Epithelial cell of proximal tubule (primary cell): ENCODE measurements at regions not wholly inside any gene's neighbourhood (a gene's known extent, or its start where the extent isn't known, plus 50 kb on each side); places are given as distances from the start of the nearest gene placed in this dataset.

ENCODE experiments used
- DNase-seq: peaks from one replicate; pipeline ENCODE4 v3.0.0-alpha.2; 2011; ENCODE audit warnings: low read depth
- H3K4me3 ChIP-seq: 2 replicates; pipeline ENCODE4 v1.5.1; 2011; ENCODE audit warnings: low read depth, mild to moderate bottlenecking, low read length
- CTCF ChIP-seq: conservative IDR thresholded peaks from 2 replicates; pipeline ENCODE4 v1.5.1; 2012; ENCODE audit warnings: low read depth, mild to moderate bottlenecking, low read length

GRCh38 chr10:9189448-9189847 lies 1135.0 kb downstream of the GATA3 start:
- no peak for DNase-seq
- no peak overlapping the region for H3K4me3 ChIP-seq
- TF ChIP-seq CTCF, result no peak

- TF ChIP-seq CTCF, result no peak
- H3K4me3 ChIP-seq, result no peak overlapping the region
- no peak for DNase-seq
Observed at GRCh38 chr10:9193120-9193519, 1138.6 kb downstream of the GATA3 start.

DNA sequence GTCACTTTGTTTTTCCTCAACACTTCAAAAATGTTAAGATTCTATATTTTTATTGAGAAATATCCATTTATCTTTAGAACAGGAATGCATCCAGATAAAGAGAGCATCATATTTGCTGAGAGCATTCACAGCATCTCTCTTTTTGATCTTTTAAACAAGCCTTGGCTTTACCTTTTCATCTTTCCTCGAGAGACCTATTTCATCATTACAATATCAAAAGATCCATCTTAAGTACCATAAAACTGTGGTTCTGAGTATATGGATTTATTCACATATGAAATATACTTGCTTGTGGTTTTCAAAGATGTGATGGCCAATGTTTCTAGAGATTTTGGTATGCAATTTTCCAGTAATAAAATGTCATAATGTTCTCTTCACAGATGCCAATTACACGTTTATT lies 1140.9 kb downstream of the GATA3 start:
- no peak for TF ChIP-seq CTCF
- H3K4me3 ChIP-seq, result no peak overlapping the region
- DNase-seq, result no peak

DNA sequence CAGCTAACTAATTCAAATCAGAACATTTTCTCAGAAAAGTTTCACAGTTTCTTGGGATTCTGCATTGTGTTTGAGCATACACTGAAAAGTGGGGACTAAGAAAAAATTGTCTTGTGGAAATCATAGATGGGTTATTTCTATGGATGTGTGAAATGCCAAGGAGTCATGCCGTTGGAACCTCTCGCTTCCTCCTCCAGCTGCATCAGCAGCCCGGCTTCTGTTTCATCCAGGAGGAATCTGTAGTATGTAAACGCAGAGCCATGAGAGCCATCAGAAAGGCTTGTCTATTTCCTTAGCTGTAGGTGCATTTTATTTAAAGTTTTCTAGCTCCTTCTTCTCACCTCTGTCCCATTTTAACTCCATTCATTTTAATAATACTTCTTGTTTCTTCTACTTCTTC lies 1144.1 kb downstream of the GATA3 start:
- TF ChIP-seq CTCF, result no peak
- no peak overlapping the region for H3K4me3 ChIP-seq
- no peak for DNase-seq

- DNase-seq, result no peak
- no peak for TF ChIP-seq CTCF
Observed at GRCh38 chr10:9205558-9205957, 1151.1 kb downstream of the GATA3 start.

DNA sequence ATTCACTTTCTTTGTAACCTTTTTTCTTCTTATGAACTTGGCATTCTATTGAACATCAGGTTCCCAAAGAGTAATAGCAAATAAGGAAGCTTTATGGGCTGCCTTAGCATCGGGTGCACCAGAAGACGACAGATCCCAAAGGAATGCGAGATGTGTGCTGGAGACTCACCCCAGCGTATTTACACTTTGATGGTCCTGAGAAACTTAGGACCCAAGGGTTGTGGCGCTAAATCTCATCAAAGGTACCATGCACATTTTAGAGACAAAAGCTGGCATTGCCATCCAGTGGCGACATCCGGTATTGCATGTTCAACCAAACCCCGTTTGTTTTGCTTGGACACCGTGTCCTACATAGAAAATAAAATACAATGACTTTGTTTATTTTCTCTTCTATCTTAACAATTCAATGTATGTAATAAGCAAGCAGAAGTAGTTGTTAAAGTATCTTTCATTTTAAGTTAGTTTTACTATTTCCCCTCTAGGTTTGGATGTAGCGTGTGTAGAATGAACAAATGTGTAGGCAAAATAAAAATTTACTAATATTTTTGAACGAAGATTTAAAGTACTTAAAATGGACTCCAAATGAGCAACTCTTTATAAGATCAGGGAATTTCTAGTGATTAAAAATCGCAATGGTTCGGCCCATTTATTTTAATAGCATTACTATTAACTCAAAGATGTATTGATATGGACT lies 1154.8 kb downstream of the GATA3 start:
- peak; percentile 15 for DNase-seq
- peak; percentile 88 for TF ChIP-seq CTCF
- no peak overlapping the region for H3K4me3 ChIP-seq

More at GRCh38 chr10:9205558-9205957, 1151.1 kb downstream of the GATA3 start:
- H3K4me3 ChIP-seq, result no peak overlapping the region

DNA sequence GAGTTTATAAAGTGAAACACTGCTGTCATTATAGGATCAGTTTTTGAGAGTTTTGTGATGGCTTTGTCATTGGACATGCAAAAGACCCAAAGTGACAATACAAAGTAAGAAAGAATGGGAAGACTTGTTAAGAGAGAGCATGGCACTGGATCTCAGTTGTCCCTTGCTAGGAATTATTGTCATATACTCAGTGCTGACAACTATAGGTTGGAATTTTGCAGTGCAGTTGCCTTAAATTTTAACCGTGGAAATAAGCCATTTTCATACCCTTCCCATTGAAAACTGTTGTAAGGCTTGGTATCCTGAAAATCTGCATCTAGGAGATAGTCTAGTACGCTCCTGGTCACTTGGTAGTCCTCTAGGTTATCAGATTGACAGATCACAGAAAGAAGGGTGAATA lies 1156.7 kb downstream of the GATA3 start:
- no peak overlapping the region for H3K4me3 ChIP-seq
- TF ChIP-seq CTCF, result peak; percentile 59
- no peak for DNase-seq
